ENCODE measurements at regions not wholly inside any gene's neighbourhood (a gene's known extent, or its start where the extent isn't known, plus 50 kb on each side); places are given as distances from the start of the nearest gene placed in this dataset.

GRCh38 chr11:70763606-70764005 is 365.3 kb downstream of the CTTN start:
- peaks cover 0 to 4% (median 0%) of the 10 kb centered on the region in 4 donors for H3K9me3 ChIP-seq (ENCODE audit: control insufficient read depth in 4 of 4, low read length in 3 of 4)
- no peak overlapping the region for H3K27ac ChIP-seq (ENCODE audit: low read depth in 1 of 2, low read length in 2 of 2)
- TF ChIP-seq FOXA2 (IDR thresholded peaks at IDR 0.05): no peak
- no peak for TF ChIP-seq FOXA1 (IDR thresholded peaks at IDR 0.05)
- TF ChIP-seq TAF1 (conservative IDR thresholded peaks at IDR 0.05): no peak
- TF ChIP-seq JUND (IDR thresholded peaks at IDR 0.05): no peak
- TF ChIP-seq RXRA (IDR thresholded peaks at IDR 0.05): no peak
- TF ChIP-seq, protein P1, sequence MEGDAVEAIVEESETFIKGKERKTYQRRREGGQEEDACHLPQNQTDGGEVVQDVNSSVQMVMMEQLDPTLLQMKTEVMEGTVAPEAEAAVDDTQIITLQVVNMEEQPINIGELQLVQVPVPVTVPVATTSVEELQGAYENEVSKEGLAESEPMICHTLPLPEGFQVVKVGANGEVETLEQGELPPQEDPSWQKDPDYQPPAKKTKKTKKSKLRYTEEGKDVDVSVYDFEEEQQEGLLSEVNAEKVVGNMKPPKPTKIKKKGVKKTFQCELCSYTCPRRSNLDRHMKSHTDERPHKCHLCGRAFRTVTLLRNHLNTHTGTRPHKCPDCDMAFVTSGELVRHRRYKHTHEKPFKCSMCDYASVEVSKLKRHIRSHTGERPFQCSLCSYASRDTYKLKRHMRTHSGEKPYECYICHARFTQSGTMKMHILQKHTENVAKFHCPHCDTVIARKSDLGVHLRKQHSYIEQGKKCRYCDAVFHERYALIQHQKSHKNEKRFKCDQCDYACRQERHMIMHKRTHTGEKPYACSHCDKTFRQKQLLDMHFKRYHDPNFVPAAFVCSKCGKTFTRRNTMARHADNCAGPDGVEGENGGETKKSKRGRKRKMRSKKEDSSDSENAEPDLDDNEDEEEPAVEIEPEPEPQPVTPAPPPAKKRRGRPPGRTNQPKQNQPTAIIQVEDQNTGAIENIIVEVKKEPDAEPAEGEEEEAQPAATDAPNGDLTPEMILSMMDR (IDR thresholded peaks at IDR 0.05; ENCODE audit: low read depth, low read length, missing input control): no peak
- no peak for TF ChIP-seq ZBTB33 (IDR thresholded peaks at IDR 0.05)
- TF ChIP-seq, protein P2, sequence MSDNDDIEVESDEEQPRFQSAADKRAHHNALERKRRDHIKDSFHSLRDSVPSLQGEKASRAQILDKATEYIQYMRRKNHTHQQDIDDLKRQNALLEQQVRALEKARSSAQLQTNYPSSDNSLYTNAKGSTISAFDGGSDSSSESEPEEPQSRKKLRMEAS (IDR thresholded peaks at IDR 0.05): no peak
- TF ChIP-seq NR2F2 (IDR thresholded peaks at IDR 0.05): no peak
- no peak for TF ChIP-seq SP1 (IDR thresholded peaks at IDR 0.05)
- TF ChIP-seq HNF4G (IDR thresholded peaks at IDR 0.05): no peak
- TF ChIP-seq GABPA (IDR thresholded peaks at IDR 0.05 in 1 of 2, conservative IDR thresholded peaks at IDR 0.05 in 1 of 2): no peak
- no peak for TF ChIP-seq EGR1 (IDR thresholded peaks at IDR 0.05; ENCODE audit: low read depth in 2 of 2)
- TF ChIP-seq RAD21 (IDR thresholded peaks at IDR 0.05): no peak
- TF ChIP-seq HNF4A (conservative IDR thresholded peaks at IDR 0.05): no peak
- TF ChIP-seq, protein P3, sequence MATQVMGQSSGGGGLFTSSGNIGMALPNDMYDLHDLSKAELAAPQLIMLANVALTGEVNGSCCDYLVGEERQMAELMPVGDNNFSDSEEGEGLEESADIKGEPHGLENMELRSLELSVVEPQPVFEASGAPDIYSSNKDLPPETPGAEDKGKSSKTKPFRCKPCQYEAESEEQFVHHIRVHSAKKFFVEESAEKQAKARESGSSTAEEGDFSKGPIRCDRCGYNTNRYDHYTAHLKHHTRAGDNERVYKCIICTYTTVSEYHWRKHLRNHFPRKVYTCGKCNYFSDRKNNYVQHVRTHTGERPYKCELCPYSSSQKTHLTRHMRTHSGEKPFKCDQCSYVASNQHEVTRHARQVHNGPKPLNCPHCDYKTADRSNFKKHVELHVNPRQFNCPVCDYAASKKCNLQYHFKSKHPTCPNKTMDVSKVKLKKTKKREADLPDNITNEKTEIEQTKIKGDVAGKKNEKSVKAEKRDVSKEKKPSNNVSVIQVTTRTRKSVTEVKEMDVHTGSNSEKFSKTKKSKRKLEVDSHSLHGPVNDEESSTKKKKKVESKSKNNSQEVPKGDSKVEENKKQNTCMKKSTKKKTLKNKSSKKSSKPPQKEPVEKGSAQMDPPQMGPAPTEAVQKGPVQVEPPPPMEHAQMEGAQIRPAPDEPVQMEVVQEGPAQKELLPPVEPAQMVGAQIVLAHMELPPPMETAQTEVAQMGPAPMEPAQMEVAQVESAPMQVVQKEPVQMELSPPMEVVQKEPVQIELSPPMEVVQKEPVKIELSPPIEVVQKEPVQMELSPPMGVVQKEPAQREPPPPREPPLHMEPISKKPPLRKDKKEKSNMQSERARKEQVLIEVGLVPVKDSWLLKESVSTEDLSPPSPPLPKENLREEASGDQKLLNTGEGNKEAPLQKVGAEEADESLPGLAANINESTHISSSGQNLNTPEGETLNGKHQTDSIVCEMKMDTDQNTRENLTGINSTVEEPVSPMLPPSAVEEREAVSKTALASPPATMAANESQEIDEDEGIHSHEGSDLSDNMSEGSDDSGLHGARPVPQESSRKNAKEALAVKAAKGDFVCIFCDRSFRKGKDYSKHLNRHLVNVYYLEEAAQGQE (IDR thresholded peaks at IDR 0.05): no peak
- no peak for TF ChIP-seq ATF3 (IDR thresholded peaks at IDR 0.05)
- no peak for TF ChIP-seq YY1 (IDR thresholded peaks at IDR 0.05)
- H3K4me3 ChIP-seq (ENCODE audit: low read depth in 1 of 3, low read length in 3 of 3): no peak overlapping the region
- no peak for DNase-seq (ENCODE audit: low spot score)
- WGBS: 93% methylated on average over 3 of the region's 3 CpGs
- H3K36me3 ChIP-seq (ENCODE audit: control insufficient read depth in 4 of 4, insufficient read depth in 3 of 4, low read depth in 1 of 4, low read length in 3 of 4): no peaks in the 10 kb centered on the region
- no peaks in the 10 kb centered on the region for H3K27me3 ChIP-seq (ENCODE audit: control insufficient read depth in 4 of 4, insufficient read depth in 4 of 4, low read length in 3 of 4)
- H3K4me1 ChIP-seq (ENCODE audit: control insufficient read depth in 4 of 4, insufficient read depth in 4 of 4, low read length in 3 of 4): no peaks in the 10 kb centered on the region
- H3K9ac ChIP-seq (ENCODE audit: low read depth in 1 of 2, low read length in 2 of 2): no peak overlapping the region

All from liver (tissue), 8 donors.